ENCODE measurements at regions not wholly inside any gene's neighbourhood (a gene's known extent, or its start where the extent isn't known, plus 50 kb on each side); places are given as distances from the start of the nearest gene placed in this dataset.

- H3K36me3 Mint-ChIP-seq (ENCODE audit: low read depth): no peaks in the 10 kb centered on the region
- no peak overlapping the region for H3K4me3 Mint-ChIP-seq
- peaks cover 2% of the 10 kb centered on the region; the same call in 1 of the 2 replicates for H3K27me3 Mint-ChIP-seq (ENCODE audit: insufficient read depth)
- peaks cover 28% of the 10 kb centered on the region for H3K4me1 Mint-ChIP-seq (ENCODE audit: low read depth)
- peak; percentile 16 for DNase-seq
- no peak overlapping the region for H3K27ac Mint-ChIP-seq
- no peaks in the 10 kb centered on the region for H3K9me3 Mint-ChIP-seq
- TF ChIP-seq CTCF (IDR thresholded peaks at IDR 0.05): no peak
Observed at GRCh38 chr2:217075268-217076057, 215.6 kb upstream of the TNP1 start.

- Mint-ChIP-seq H3K27ac (no peak overlapping the region), H3K36me3 (ENCODE audit: low read depth) (no peaks in the 10 kb centered on the region), H3K4me3 (no peak overlapping the region), H3K9me3 (no peaks in the 10 kb centered on the region), H3K4me1 (ENCODE audit: low read depth) (peaks cover 28% of the 10 kb centered on the region), H3K27me3 (ENCODE audit: insufficient read depth) (peaks cover 1% of the 10 kb centered on the region; the same call in 1 of the 2 replicates)
- no peak for DNase-seq
- TF ChIP-seq CTCF (IDR thresholded peaks at IDR 0.05): no peak
Observed at GRCh38 chr2:217074576-217075255, 214.9 kb upstream of the TNP1 start.

- Mint-ChIP-seq H3K27ac (no peak overlapping the region), H3K4me3 (no peak overlapping the region), H3K36me3 (ENCODE audit: low read depth) (no peaks in the 10 kb centered on the region), H3K27me3 (ENCODE audit: insufficient read depth) (no peaks in the 10 kb centered on the region; the same call in 1 of the 2 replicates), H3K9me3 (no peaks in the 10 kb centered on the region), H3K4me1 (ENCODE audit: low read depth) (peaks cover 17% of the 10 kb centered on the region)
- no peak for TF ChIP-seq CTCF (IDR thresholded peaks at IDR 0.05)
- DNase-seq: no peak
Observed at GRCh38 chr2:217071416-217071815, 211.6 kb upstream of the TNP1 start.

GRCh38 chr2:217070611-217071010 is 210.7 kb upstream of the TNP1 start:
- Mint-ChIP-seq H3K36me3 (ENCODE audit: low read depth) (0 out of 2 replicates have a peak, but pooled peaks cover 3% of the 10 kb centered on the region), H3K27ac (no peak overlapping the region)
- no peak for TF ChIP-seq CTCF (IDR thresholded peaks at IDR 0.05)

GRCh38 chr2:217070043-217070430 is 210.2 kb upstream of the TNP1 start:
- H3K4me3 Mint-ChIP-seq: no peak overlapping the region
- no peak overlapping the region for H3K27ac Mint-ChIP-seq
- peaks cover 21% of the 10 kb centered on the region for H3K4me1 Mint-ChIP-seq (ENCODE audit: low read depth)
- no peaks in the 10 kb centered on the region; the same call in 1 of the 2 replicates for H3K27me3 Mint-ChIP-seq (ENCODE audit: insufficient read depth)
- DNase-seq: no peak
- peaks cover 4% of the 10 kb centered on the region; the same call in 1 of the 2 replicates for H3K9me3 Mint-ChIP-seq
- H3K36me3 Mint-ChIP-seq (ENCODE audit: low read depth): 0 out of 2 replicates have a peak, but pooled peaks cover 4% of the 10 kb centered on the region
- no peak for TF ChIP-seq CTCF (IDR thresholded peaks at IDR 0.05)

More at GRCh38 chr2:217070611-217071010, 210.7 kb upstream of the TNP1 start:
- DNase-seq: no peak
- peaks cover 3% of the 10 kb centered on the region; the same call in 1 of the 2 replicates for H3K9me3 Mint-ChIP-seq
- no peak overlapping the region for H3K4me3 Mint-ChIP-seq
- H3K4me1 Mint-ChIP-seq (ENCODE audit: low read depth): peaks cover 24% of the 10 kb centered on the region
- H3K27me3 Mint-ChIP-seq (ENCODE audit: insufficient read depth): no peaks in the 10 kb centered on the region; the same call in 1 of the 2 replicates

All from HFFc6 (cell line).